H1 (cell line): ENCODE measurements at regions not wholly inside any gene's neighbourhood (a gene's known extent, or its start where the extent isn't known, plus 50 kb on each side); places are given as distances from the start of the nearest gene placed in this dataset.

Experiments used
- BACH1 ChIP-seq: IDR thresholded peaks from 2 replicates; pipeline ENCODE4 v1.6.1; 2012; ENCODE audit warnings: low read length, improper control_type of control experiment
- BRCA1 ChIP-seq: IDR thresholded peaks from 2 replicates; pipeline ENCODE4 v1.6.1; 2012; ENCODE audit warnings: low read depth, low read length, improper control_type of control experiment
- CHD7 ChIP-seq: fragments of 300-600 bp; sonication (generic); IDR thresholded peaks from 2 replicates; pipeline ENCODE4 v1.7.1; 2012; ENCODE audit warnings: low read length, moderate library complexity, mild to moderate bottlenecking, inconsistent platforms; ENCODE audit not compliant: insufficient replicate concordance
- CTCF ChIP-seq, 3 experiments: IDR thresholded peaks; 1 replicate in 2 of 3; 2 replicates in 1 of 3; pipeline versions ENCODE4 v1.5.1 to v1.6.1; 2011; ENCODE audit warnings: low read length in 3 of 3, mild to moderate bottlenecking in 3 of 3, inconsistent platforms in 2 of 3, low read depth in 1 of 3, moderate library complexity in 1 of 3; ENCODE audit not compliant: insufficient read depth in 1 of 3; ENCODE audit errors: control extremely low read depth in 1 of 3
- MAFK ChIP-seq: IDR thresholded peaks from 2 replicates; pipeline ENCODE4 v1.6.1; 2012; ENCODE audit warnings: low read depth, mild to moderate bottlenecking, improper control_type of control experiment, low read length
- SIX5 ChIP-seq: IDR thresholded peaks from 2 replicates; pipeline ENCODE4 v1.6.1; 2011; ENCODE audit warnings: mild to moderate bottlenecking, low read depth, low read length
- TEAD4 ChIP-seq: IDR thresholded peaks from 2 replicates; pipeline ENCODE4 v1.6.1; 2012; ENCODE audit warnings: low read depth, low read length, inconsistent platforms, mixed read lengths

- TF ChIP-seq CHD7 (no peak), MAFK (no peak), CTCF (IDR thresholded peaks at IDR 0.05; ENCODE audit: control extremely low read depth in 1 of 3, insufficient read depth in 1 of 3, low read depth in 1 of 3, low read length in 3 of 3) (no peak), TEAD4 (no peak), BRCA1 (no peak), BACH1 (no peak), SIX5 (no peak)
- TF ChIP-seq, all 59 proteins: peak for 0
Measured at GRCh38 chr3:168497183-168497582, 401.5 kb upstream of the GOLIM4 start (continued).
